NCI-H128 (cell line): ENCODE measurements at regions not wholly inside any gene's neighbourhood (a gene's known extent, or its start where the extent isn't known, plus 50 kb on each side); places are given as distances from the start of the nearest gene placed in this dataset.

Source experiments
- DNase-seq: peaks from one replicate; lab custom pipeline; 2025; ENCODE audit not compliant: unreplicated experiment; lab: John Stamatoyannopoulos, UW

- no peak for DNase-seq
Observed at GRCh38 chr1:109827466-109827865, 63.7 kb upstream of the EPS8L3 start.

- no peak for DNase-seq
Observed at GRCh38 chr1:109826930-109827349, 63.2 kb upstream of the EPS8L3 start.

GRCh38 chr1:109826446-109826845 lies 62.7 kb upstream of the EPS8L3 start:
- no peak for DNase-seq

GRCh38 chr1:109824349-109825115 lies 60.8 kb upstream of the EPS8L3 start:
- DNase-seq = no peak

- no peak for DNase-seq
Observed at GRCh38 chr1:109823543-109824348, 60.0 kb upstream of the EPS8L3 start.

- DNase-seq = no peak
Observed at GRCh38 chr1:109822749-109823542, 59.2 kb upstream of the EPS8L3 start.

- DNase-seq = no peak
Observed at GRCh38 chr1:109821831-109822745, 58.4 kb upstream of the EPS8L3 start.

- DNase-seq = no peak
Observed at GRCh38 chr1:109821221-109821669, 57.5 kb upstream of the EPS8L3 start.

GRCh38 chr1:109819906-109820305 lies 56.2 kb upstream of the EPS8L3 start:
- DNase-seq = no peak

GRCh38 chr1:109818988-109819764 lies 55.5 kb upstream of the EPS8L3 start:
- DNase-seq = no peak

GRCh38 chr1:109818271-109818987 lies 54.7 kb upstream of the EPS8L3 start:
- DNase-seq = no peak

- DNase-seq = no peak
Observed at GRCh38 chr1:109817881-109818270, 54.2 kb upstream of the EPS8L3 start.

GRCh38 chr1:109816975-109817535 lies 53.3 kb upstream of the EPS8L3 start:
- no peak for DNase-seq

- DNase-seq = peak; percentile 15
Observed at GRCh38 chr1:109816175-109816811, 52.6 kb upstream of the EPS8L3 start.

- no peak for DNase-seq
Observed at GRCh38 chr1:109815809-109816174, 52.1 kb upstream of the EPS8L3 start.

- no peak for DNase-seq
Observed at GRCh38 chr1:109814993-109815786, 51.5 kb upstream of the EPS8L3 start.

- no peak for DNase-seq
Observed at GRCh38 chr1:109814223-109814622, 50.5 kb upstream of the EPS8L3 start.
